ENCODE measurements at regions not wholly inside any gene's neighbourhood (a gene's known extent, or its start where the extent isn't known, plus 50 kb on each side); places are given as distances from the start of the nearest gene placed in this dataset.

DNA sequence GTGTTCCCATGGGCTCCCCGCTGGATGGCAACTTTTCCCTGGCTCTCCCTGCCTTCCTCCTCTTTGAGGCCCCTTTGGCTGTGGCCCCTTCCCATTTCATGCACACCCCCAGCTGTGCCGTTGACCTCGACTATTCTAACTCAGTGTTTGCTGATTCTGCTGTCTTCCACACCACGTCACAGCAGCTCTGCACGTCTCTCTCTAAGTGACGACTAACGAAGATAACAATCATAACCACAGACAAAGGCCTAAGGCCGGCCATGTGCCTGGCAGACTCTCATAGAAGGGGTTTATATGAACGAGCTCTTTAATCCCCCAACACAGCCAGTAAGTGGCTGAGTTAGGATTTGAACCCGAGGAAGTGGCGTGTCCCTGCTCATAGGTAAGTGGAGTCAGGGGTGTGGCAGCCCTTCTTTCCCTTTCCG lies 151.5 kb upstream of the SHH start:
- BruUV-seq (replicated peaks) = no TSS peak
- TF ChIP-seq USF2 (IDR thresholded peaks at IDR 0.05; ENCODE audit: low read depth, low read length) (no peak), CHD1 (IDR thresholded peaks at IDR 0.05; ENCODE audit: low read depth, low read length) (no peak), RFX5 (IDR thresholded peaks at IDR 0.05; ENCODE audit: low read depth, low read length) (no peak), CEBPB (IDR thresholded peaks at IDR 0.05; ENCODE audit: low read depth, low read length) (no peak), MXI1 (IDR thresholded peaks at IDR 0.05; ENCODE audit: borderline replicate concordance, low read depth, low read length) (no peak), FOS (IDR thresholded peaks at IDR 0.05; ENCODE audit: low read depth, low read length) (no peak), RAD21 (IDR thresholded peaks at IDR 0.05; ENCODE audit: low read length) (no peak), ELK1 (IDR thresholded peaks at IDR 0.05; ENCODE audit: borderline replicate concordance, low read depth, low read length) (no peak), SMC3 (IDR thresholded peaks at IDR 0.05; ENCODE audit: low read depth, low read length) (no peak), POLR2A (IDR thresholded peaks at IDR 0.05; ENCODE audit: low read depth, low read length) (no peak), NFE2L2 (IDR thresholded peaks at IDR 0.05; ENCODE audit: low read depth, low read length) (no peak), MAZ (IDR thresholded peaks at IDR 0.05; ENCODE audit: borderline replicate concordance, low read depth, low read length) (no peak), MAFK (IDR thresholded peaks at IDR 0.05; ENCODE audit: low read depth, low read length) (no peak)
- TF ChIP-seq, protein P1, sequence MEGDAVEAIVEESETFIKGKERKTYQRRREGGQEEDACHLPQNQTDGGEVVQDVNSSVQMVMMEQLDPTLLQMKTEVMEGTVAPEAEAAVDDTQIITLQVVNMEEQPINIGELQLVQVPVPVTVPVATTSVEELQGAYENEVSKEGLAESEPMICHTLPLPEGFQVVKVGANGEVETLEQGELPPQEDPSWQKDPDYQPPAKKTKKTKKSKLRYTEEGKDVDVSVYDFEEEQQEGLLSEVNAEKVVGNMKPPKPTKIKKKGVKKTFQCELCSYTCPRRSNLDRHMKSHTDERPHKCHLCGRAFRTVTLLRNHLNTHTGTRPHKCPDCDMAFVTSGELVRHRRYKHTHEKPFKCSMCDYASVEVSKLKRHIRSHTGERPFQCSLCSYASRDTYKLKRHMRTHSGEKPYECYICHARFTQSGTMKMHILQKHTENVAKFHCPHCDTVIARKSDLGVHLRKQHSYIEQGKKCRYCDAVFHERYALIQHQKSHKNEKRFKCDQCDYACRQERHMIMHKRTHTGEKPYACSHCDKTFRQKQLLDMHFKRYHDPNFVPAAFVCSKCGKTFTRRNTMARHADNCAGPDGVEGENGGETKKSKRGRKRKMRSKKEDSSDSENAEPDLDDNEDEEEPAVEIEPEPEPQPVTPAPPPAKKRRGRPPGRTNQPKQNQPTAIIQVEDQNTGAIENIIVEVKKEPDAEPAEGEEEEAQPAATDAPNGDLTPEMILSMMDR (conservative IDR thresholded peaks at IDR 0.05; ENCODE audit: low read depth, low read length) = no peak
- Histone ChIP-seq H3K9ac (ENCODE audit: low read depth, low read length) (no peak overlapping the region), H2BK15ac (ENCODE audit: low read depth, low read length) (no peak overlapping the region), H3K56ac (ENCODE audit: extremely low read depth, insufficient read depth, low read length) (no peak overlapping the region), H2AFZ (replicated peaks; ENCODE audit: low read length, poor library complexity) (no peak overlapping the region), H3K14ac (replicated peaks; ENCODE audit: low read depth, low read length) (no peak overlapping the region), H4K8ac (ENCODE audit: low read depth in 2 of 2, low read length in 2 of 2) (no peak overlapping the region), H3K4ac (ENCODE audit: low read depth, low read length) (no peak overlapping the region), H2AK9ac (replicated peaks; ENCODE audit: low read depth, low read length, poor library complexity) (no peak overlapping the region), H2BK120ac (ENCODE audit: low read depth, low read length) (no peak overlapping the region), H2BK5ac (ENCODE audit: low read depth, low read length, poor library complexity, severe bottlenecking) (no peak overlapping the region), H3K27ac (ENCODE audit: insufficient read depth, low read length) (no peak overlapping the region), H3K4me3 (ENCODE audit: insufficient read depth, low read depth, low read length) (no peak overlapping the region), H3K4me2 (ENCODE audit: low read depth, low read length) (no peak overlapping the region), H2BK20ac (ENCODE audit: low read depth, low read length) (no peak overlapping the region), H3K18ac (ENCODE audit: low read depth, low read length) (no peak overlapping the region), H4K20me1 (ENCODE audit: insufficient read depth, low read length) (no peaks in the 10 kb centered on the region), H4K5ac (ENCODE audit: low read depth, low read length) (no peak overlapping the region), H2AK5ac (ENCODE audit: low read depth, low read length) (no peak overlapping the region), H3K36me3 (ENCODE audit: control insufficient read depth, insufficient read depth, low read length) (no peaks in the 10 kb centered on the region), H3K4me1 (ENCODE audit: control insufficient read depth, insufficient read depth, low read length) (no peaks in the 10 kb centered on the region), H3K9me1 (ENCODE audit: insufficient read depth, low read length) (no peaks in the 10 kb centered on the region; the same call in 1 of the 2 replicates), H3K23ac (ENCODE audit: low read depth, low read length) (no peak overlapping the region), H3K79me1 (ENCODE audit: low read depth in 1 of 2, low read length in 2 of 2) (no peaks in the 10 kb centered on the region), H3K27me3 (ENCODE audit: control insufficient read depth, insufficient read depth, low read length) (no peaks in the 10 kb centered on the region), H3K9me3 (ENCODE audit: control insufficient read depth, insufficient read depth, low read length) (peaks cover 19% of the 10 kb centered on the region), H4K91ac (ENCODE audit: insufficient read depth, low read depth, low read length) (no peak overlapping the region)
- ATAC-seq (ENCODE audit: low read depth) (no peak), DNase-seq (no peak)
- in situ Hi-C loops (cut with MboI; ENCODE audit: low sequenced_read_pairs) = no loop called here
- ChIA-PET CTCF (no interaction called here), POLR2A (ENCODE audit: unreplicated experiment) (no interaction called here)
- 81% methylated on average over 3 of the region's 12 CpGs; no CpG with 5 or more reads in 1 of the 2 experiments for WGBS, 2 experiments (ENCODE audit: extremely low coverage in 2 of 2, insufficient read length in 1 of 2)
- intact Hi-C loops (cut with micrococcal nuclease) = no loop called here
- dilution Hi-C loops (cut with HindIII; ENCODE audit: low sequenced_read_pairs, unreplicated experiment) = no loop called here
